GM23248 (cell line): ENCODE measurements at regions not wholly inside any gene's neighbourhood (a gene's known extent, or its start where the extent isn't known, plus 50 kb on each side); places are given as distances from the start of the nearest gene placed in this dataset.

Source experiments
- DNase-seq: peaks from one replicate; pipeline ENCODE4 v3.0.0-alpha.2; 2015
- H2AFZ ChIP-seq: fragments of 200-600 bp; sonication (generic); 2 replicates; pipeline ENCODE4 v1.6.1; 2016; ENCODE audit warnings: antibody characterized with exemption
- H3F3A ChIP-seq: fragments of 200-600 bp; sonication (generic); 2 replicates; pipeline ENCODE4 v1.6.1; 2016; ENCODE audit warnings: mild to moderate bottlenecking, antibody characterized with exemption, mixed run types; ENCODE audit not compliant: insufficient read depth
- H3K27ac ChIP-seq: fragments of 200-600 bp; sonication (generic); 2 replicates; pipeline ENCODE4 v1.5.1; 2016; ENCODE audit warnings: mild to moderate bottlenecking
- H3K27me3 ChIP-seq: fragments of 200-600 bp; sonication (generic); replicated peaks from 2 replicates; pipeline ENCODE4 v1.6.1; 2016; ENCODE audit warnings: mild to moderate bottlenecking; ENCODE audit not compliant: insufficient read depth
- H3K36me3 ChIP-seq: fragments of 200-600 bp; sonication (generic); 2 replicates; pipeline ENCODE4 v1.6.1; 2016; ENCODE audit warnings: low read depth, mild to moderate bottlenecking
- H3K4me1 ChIP-seq: fragments of 200-600 bp; sonication (generic); 2 replicates; pipeline ENCODE4 v1.6.1; 2016; ENCODE audit warnings: mild to moderate bottlenecking; ENCODE audit not compliant: insufficient read depth
- H3K4me2 ChIP-seq: fragments of 200-600 bp; sonication (generic); one replicate; pipeline ENCODE4 v1.6.1; 2016; ENCODE audit warnings: mild to moderate bottlenecking; ENCODE audit not compliant: unreplicated experiment
- H3K4me3 ChIP-seq: fragments of 200-600 bp; sonication (generic); 2 replicates; pipeline ENCODE4 v1.5.1; 2016; ENCODE audit warnings: mild to moderate bottlenecking
- H3K79me2 ChIP-seq: fragments of 200-600 bp; sonication (generic); 2 replicates; pipeline ENCODE4 v1.6.1; 2016; ENCODE audit warnings: mild to moderate bottlenecking; ENCODE audit not compliant: insufficient read depth
- H3K9ac ChIP-seq: fragments of 200-600 bp; sonication (generic); 2 replicates; pipeline ENCODE4 v1.6.1; 2016; ENCODE audit warnings: mild to moderate bottlenecking
- H3K9me2 ChIP-seq: fragments of 200-600 bp; sonication (generic); 2 replicates; pipeline ENCODE4 v1.6.1; 2016; ENCODE audit warnings: mixed run types, mild to moderate bottlenecking, moderate library complexity; ENCODE audit not compliant: insufficient read depth
- H3K9me3 ChIP-seq: fragments of 200-600 bp; sonication (generic); one replicate; pipeline ENCODE4 v1.6.1; 2017; ENCODE audit warnings: low read depth
- H4K20me1 ChIP-seq: fragments of 200-600 bp; sonication (generic); 2 replicates; pipeline ENCODE4 v1.6.0; 2016; ENCODE audit not compliant: insufficient read depth
- EZH2 ChIP-seq: fragments of 200-600 bp; sonication (generic); IDR thresholded peaks from 2 replicates; pipeline ENCODE4 v1.6.1; 2018; ENCODE audit warnings: antibody characterized with exemption, mild to moderate bottlenecking; ENCODE audit not compliant: insufficient read depth, poor library complexity, severe bottlenecking
- EZH2phosphoT487 ChIP-seq: fragments of 200-600 bp; sonication (generic); IDR thresholded peaks from 2 replicates; pipeline ENCODE4 v1.6.1; 2018; ENCODE audit warnings: antibody characterized with exemption, moderate library complexity, mild to moderate bottlenecking, low read depth; ENCODE audit not compliant: insufficient read depth
- WGBS, 2 experiments: methylation state at CpG; one replicate each; pipeline ENCODE4 v1.1.6; 2015 to 2017; ENCODE audit warnings: low lambda C conversion rate in 2 of 2, low coverage in 1 of 2; ENCODE audit errors: missing lambda C conversion rate in 2 of 2; 5-methylcytosine and 5-hydroxymethylcytosine counted together
- in situ Hi-C: fragments of 300-500 bp; cut with MboI; formaldehyde crosslinking; loops from 2 replicates; pipeline ENCODE4 v1.15.0; 2020

GRCh38 chr3:66747696-66748095 is 246.9 kb upstream of the LRIG1 start:
- Histone ChIP-seq H3K9me2 (no peaks in the 10 kb centered on the region), H3K9ac (no peak overlapping the region), H2AFZ (no peak overlapping the region), H3K36me3 (no peaks in the 10 kb centered on the region), H3K4me2 (no peak overlapping the region), H3K9me3 (no peaks in the 10 kb centered on the region), H3K79me2 (no peaks in the 10 kb centered on the region), H3F3A (no peaks in the 10 kb centered on the region), H4K20me1 (no peaks in the 10 kb centered on the region), H3K4me3 (no peak overlapping the region), H3K27me3 (peaks cover 3% of the 10 kb centered on the region), H3K27ac (no peak overlapping the region), H3K4me1 (no peaks in the 10 kb centered on the region)
- 28 to 32% methylated on average over 4 of the region's 4 CpGs for WGBS, 2 experiments
- DNase-seq: no peak
- TF ChIP-seq EZH2: no peak
- TF ChIP-seq EZH2phosphoT487: no peak
- in situ Hi-C loops: no loop called here

DNA sequence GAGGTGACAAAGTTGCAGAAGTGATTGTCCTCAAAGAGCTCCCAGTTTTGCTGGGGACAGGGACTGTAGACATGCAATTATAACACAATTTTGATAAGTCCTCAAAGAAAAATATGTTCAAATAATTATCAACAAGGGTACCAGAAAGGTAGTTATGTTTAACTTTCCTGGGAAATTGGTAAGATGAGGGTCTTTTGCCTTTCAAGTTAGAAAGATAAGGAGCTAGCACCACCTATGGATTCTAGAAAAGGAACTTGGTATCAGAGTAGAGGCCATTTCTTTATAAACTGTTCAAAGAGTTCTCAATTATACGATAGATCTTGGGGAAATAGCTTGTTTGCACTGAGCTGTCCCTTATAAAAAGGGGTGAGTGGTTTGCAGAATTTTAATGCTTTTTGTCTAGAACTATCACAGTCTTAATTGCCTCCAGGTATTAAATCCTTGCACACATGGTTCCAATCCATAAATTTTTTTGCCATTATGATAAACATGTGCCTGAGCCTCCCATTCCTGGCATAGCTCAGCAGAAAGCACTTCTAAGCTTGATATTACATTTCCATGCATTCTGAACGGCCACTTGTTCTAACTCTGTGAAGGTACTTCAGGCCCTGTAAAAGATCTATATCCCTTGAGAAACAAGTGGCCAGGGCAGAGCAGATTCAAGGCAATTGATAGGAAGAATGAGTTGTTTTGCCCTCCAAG is 247.5 kb upstream of the LRIG1 start:
- in situ Hi-C loops: no loop called here
- 52 to 54% methylated on average over 2 of the region's 2 CpGs for WGBS, 2 experiments
- H2AFZ ChIP-seq: no peak overlapping the region
- H3K4me3 ChIP-seq: no peak overlapping the region
- TF ChIP-seq EZH2 (no peak), EZH2phosphoT487 (no peak)
- no peak for DNase-seq
- no peaks in the 10 kb centered on the region for H3K36me3 ChIP-seq
- no peak overlapping the region for H3K9ac ChIP-seq
- no peaks in the 10 kb centered on the region for H4K20me1 ChIP-seq
- no peaks in the 10 kb centered on the region for H3K4me1 ChIP-seq
- H3K27ac ChIP-seq: no peak overlapping the region
- H3K9me2 ChIP-seq: no peaks in the 10 kb centered on the region
- H3K4me2 ChIP-seq: no peak overlapping the region
- H3K27me3 ChIP-seq: peaks cover 3% of the 10 kb centered on the region
- H3K79me2 ChIP-seq: no peaks in the 10 kb centered on the region
- H3F3A ChIP-seq: no peaks in the 10 kb centered on the region
- H3K9me3 ChIP-seq: no peaks in the 10 kb centered on the region

- WGBS, 2 experiments: 87 to 89% methylated on average over 3 of the region's 3 CpGs
- Histone ChIP-seq H2AFZ (no peak overlapping the region), H3K4me3 (no peak overlapping the region), H3F3A (no peaks in the 10 kb centered on the region), H3K9ac (no peak overlapping the region), H3K4me1 (no peaks in the 10 kb centered on the region), H3K9me2 (no peaks in the 10 kb centered on the region), H3K27ac (no peak overlapping the region), H3K79me2 (no peaks in the 10 kb centered on the region), H3K36me3 (no peaks in the 10 kb centered on the region), H4K20me1 (no peaks in the 10 kb centered on the region), H3K4me2 (no peak overlapping the region), H3K9me3 (no peaks in the 10 kb centered on the region), H3K27me3 (no peaks in the 10 kb centered on the region; the same call in none of the 2 replicates)
- TF ChIP-seq EZH2: no peak
- DNase-seq: no peak
- in situ Hi-C loops: no loop called here
These were observed 246.3 kb upstream of the KBTBD8 start for GRCh38 chr3:66751842-66752241.

GRCh38 chr3:66753670-66754069 is 244.4 kb upstream of the KBTBD8 start:
- H3K36me3 ChIP-seq: no peaks in the 10 kb centered on the region
- in situ Hi-C loops: no loop called here
- no peaks in the 10 kb centered on the region for H3K4me1 ChIP-seq
- H3F3A ChIP-seq: no peaks in the 10 kb centered on the region
- H4K20me1 ChIP-seq: no peaks in the 10 kb centered on the region
- no peak overlapping the region for H3K9ac ChIP-seq
- no peaks in the 10 kb centered on the region; the same call in none of the 2 replicates for H3K27me3 ChIP-seq
- no peaks in the 10 kb centered on the region for H3K9me3 ChIP-seq
- H3K27ac ChIP-seq: no peak overlapping the region
- DNase-seq: no peak
- no peak overlapping the region for H3K4me2 ChIP-seq
- no peak overlapping the region for H3K4me3 ChIP-seq
- H2AFZ ChIP-seq: no peak overlapping the region
- H3K79me2 ChIP-seq: no peaks in the 10 kb centered on the region
- no peak for TF ChIP-seq EZH2
- no peak for TF ChIP-seq EZH2phosphoT487
- no peaks in the 10 kb centered on the region for H3K9me2 ChIP-seq

DNA sequence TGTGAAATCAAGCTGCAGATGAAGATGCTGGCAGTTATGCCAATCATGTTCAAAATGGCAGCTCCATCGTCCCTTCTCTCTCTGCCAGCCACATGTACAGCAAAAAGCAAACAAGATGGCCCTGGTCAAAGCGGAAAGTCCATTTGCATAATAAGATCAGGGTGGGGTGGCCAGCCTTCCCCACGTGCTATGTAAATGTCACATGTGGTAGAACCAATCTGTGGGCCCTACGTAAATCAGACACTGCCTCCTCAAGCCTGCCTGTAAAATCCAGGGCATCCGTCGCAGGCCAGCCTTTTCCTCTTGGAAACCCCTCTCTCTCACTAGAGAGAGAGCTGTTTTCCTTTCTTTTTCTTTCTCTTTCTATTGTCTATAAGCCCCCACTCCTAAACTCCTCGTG is 243.5 kb upstream of the KBTBD8 start:
- no peaks in the 10 kb centered on the region for H3K36me3 ChIP-seq
- no peaks in the 10 kb centered on the region for H3K79me2 ChIP-seq
- 55 to 57% methylated on average over 7 of the region's 7 CpGs for WGBS, 2 experiments
- H3K4me3 ChIP-seq: no peak overlapping the region
- no peak overlapping the region for H3K9ac ChIP-seq
- H2AFZ ChIP-seq: no peak overlapping the region
- H3K27ac ChIP-seq: no peak overlapping the region
- no peaks in the 10 kb centered on the region for H4K20me1 ChIP-seq
- no peaks in the 10 kb centered on the region; the same call in none of the 2 replicates for H3K27me3 ChIP-seq
- in situ Hi-C loops: no loop called here
- H3K4me2 ChIP-seq: no peak overlapping the region
- H3K4me1 ChIP-seq: no peaks in the 10 kb centered on the region
- H3F3A ChIP-seq: no peaks in the 10 kb centered on the region
- no peaks in the 10 kb centered on the region for H3K9me2 ChIP-seq
- no peaks in the 10 kb centered on the region for H3K9me3 ChIP-seq
- TF ChIP-seq EZH2phosphoT487: no peak
- no peak for TF ChIP-seq EZH2
- no peak for DNase-seq
